ENCODE measurements at regions not wholly inside any gene's neighbourhood (a gene's known extent, or its start where the extent isn't known, plus 50 kb on each side); places are given as distances from the start of the nearest gene placed in this dataset.

- no peaks in the 10 kb centered on the region for H3K4me1 ChIP-seq (ENCODE audit: control insufficient read depth in 2 of 2, insufficient read depth in 2 of 2, low read length in 1 of 2)
- H3K27ac ChIP-seq (ENCODE audit: low read depth in 2 of 2, low read length in 1 of 2) = no peak overlapping the region
- no peaks in the 10 kb centered on the region for H3K27me3 ChIP-seq (ENCODE audit: control insufficient read depth in 1 of 2, insufficient read depth in 2 of 2, low read length in 2 of 2)
- no peaks in the 10 kb centered on the region for H3K36me3 ChIP-seq (ENCODE audit: control insufficient read depth in 2 of 2, insufficient read depth in 2 of 2, low read length in 1 of 2)
- no peak overlapping the region for H3K4me3 ChIP-seq (ENCODE audit: low read depth in 1 of 2, low read length in 2 of 2)
- 83 to 90% methylated on average over 1 of the region's 1 CpG for WGBS, 2 donors
- no peaks in the 10 kb centered on the region for H3K9me3 ChIP-seq (ENCODE audit: control insufficient read depth in 2 of 2, insufficient read depth in 1 of 2, low read depth in 1 of 2, low read length in 1 of 2)
These were observed 446.5 kb downstream of the SPRY1 start for GRCh38 chr4:123843137-123843536.

- H3K9me3 ChIP-seq (ENCODE audit: control insufficient read depth in 2 of 2, insufficient read depth in 1 of 2, low read depth in 1 of 2, low read length in 1 of 2) = no peaks in the 10 kb centered on the region
- no peaks in the 10 kb centered on the region for H3K4me1 ChIP-seq (ENCODE audit: control insufficient read depth in 2 of 2, insufficient read depth in 2 of 2, low read length in 1 of 2)
- H3K27ac ChIP-seq (ENCODE audit: low read depth in 2 of 2, low read length in 1 of 2) = no peak overlapping the region
- no peaks in the 10 kb centered on the region for H3K36me3 ChIP-seq (ENCODE audit: control insufficient read depth in 2 of 2, insufficient read depth in 2 of 2, low read length in 1 of 2)
- no peaks in the 10 kb centered on the region for H3K27me3 ChIP-seq (ENCODE audit: control insufficient read depth in 1 of 2, insufficient read depth in 2 of 2, low read length in 2 of 2)
- no peak overlapping the region for H3K4me3 ChIP-seq (ENCODE audit: low read depth in 1 of 2, low read length in 2 of 2)
- WGBS, 2 donors = 93 to 99% methylated on average over 4 of the region's 4 CpGs
These were observed 447.8 kb downstream of the SPRY1 start for GRCh38 chr4:123844374-123844773.

DNA sequence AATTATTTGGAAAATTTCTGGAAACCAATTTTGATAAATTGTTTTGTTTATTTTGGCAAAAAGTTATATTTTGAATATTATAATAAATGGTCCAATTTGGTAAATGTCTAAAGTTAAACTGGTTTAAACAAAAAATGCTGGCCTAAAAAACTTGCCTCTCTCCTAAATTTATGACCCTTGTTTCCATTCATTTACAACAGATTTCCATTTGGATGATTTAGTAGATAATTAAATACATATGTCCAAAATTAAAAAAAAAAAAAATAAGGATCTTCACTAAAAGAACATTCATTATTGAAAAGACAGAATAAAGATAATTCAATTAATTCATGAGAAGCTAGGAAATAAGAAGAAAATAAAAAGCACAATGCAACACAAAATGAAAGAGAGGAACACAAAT is 449.5 kb downstream of the SPRY1 start:
- H3K27me3 ChIP-seq (ENCODE audit: control insufficient read depth in 1 of 2, insufficient read depth in 2 of 2, low read length in 2 of 2) = no peaks in the 10 kb centered on the region
- H3K4me1 ChIP-seq (ENCODE audit: control insufficient read depth in 2 of 2, insufficient read depth in 2 of 2, low read length in 1 of 2) = no peaks in the 10 kb centered on the region
- H3K9me3 ChIP-seq (ENCODE audit: control insufficient read depth in 2 of 2, insufficient read depth in 1 of 2, low read depth in 1 of 2, low read length in 1 of 2) = no peaks in the 10 kb centered on the region
- no peaks in the 10 kb centered on the region for H3K36me3 ChIP-seq (ENCODE audit: control insufficient read depth in 2 of 2, insufficient read depth in 2 of 2, low read length in 1 of 2)
- H3K27ac ChIP-seq (ENCODE audit: low read depth in 2 of 2, low read length in 1 of 2) = no peak overlapping the region
- no peak overlapping the region for H3K4me3 ChIP-seq (ENCODE audit: low read depth in 1 of 2, low read length in 2 of 2)

DNA sequence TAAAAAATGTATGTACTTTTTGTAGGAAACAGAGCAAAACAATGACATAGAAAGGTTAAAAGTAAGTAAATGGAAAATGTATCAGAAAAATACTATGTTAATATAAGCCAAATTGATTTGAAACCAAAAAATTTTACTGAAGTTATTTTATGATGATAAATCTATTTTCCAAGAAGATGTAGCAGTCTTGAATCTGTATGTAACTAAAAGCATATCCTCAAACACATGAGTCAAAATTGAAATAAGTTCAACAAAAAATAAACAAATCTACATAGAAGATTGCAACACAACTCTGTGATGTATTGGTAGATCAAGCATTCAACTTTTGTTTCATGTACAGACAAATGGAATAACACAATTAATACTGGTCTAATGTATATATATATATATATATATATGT is 450.0 kb downstream of the SPRY1 start:
- H3K27me3 ChIP-seq (ENCODE audit: control insufficient read depth in 1 of 2, insufficient read depth in 2 of 2, low read length in 2 of 2) = no peaks in the 10 kb centered on the region
- H3K36me3 ChIP-seq (ENCODE audit: control insufficient read depth in 2 of 2, insufficient read depth in 2 of 2, low read length in 1 of 2) = no peaks in the 10 kb centered on the region
- no peak overlapping the region for H3K4me3 ChIP-seq (ENCODE audit: low read depth in 1 of 2, low read length in 2 of 2)

GRCh38 chr4:123848606-123849005 is 452.0 kb downstream of the SPRY1 start:
- WGBS, 2 donors = 70 to 73% methylated on average over 1 of the region's 1 CpG
- Histone ChIP-seq H3K4me3 (ENCODE audit: low read depth in 1 of 2, low read length in 2 of 2) (no peak overlapping the region), H3K36me3 (ENCODE audit: control insufficient read depth in 2 of 2, insufficient read depth in 2 of 2, low read length in 1 of 2) (no peaks in the 10 kb centered on the region), H3K27ac (ENCODE audit: low read depth in 2 of 2, low read length in 1 of 2) (no peak overlapping the region), H3K27me3 (ENCODE audit: control insufficient read depth in 1 of 2, insufficient read depth in 2 of 2, low read length in 2 of 2) (no peaks in the 10 kb centered on the region), H3K4me1 (ENCODE audit: control insufficient read depth in 2 of 2, insufficient read depth in 2 of 2, low read length in 1 of 2) (no peaks in the 10 kb centered on the region), H3K9me3 (ENCODE audit: control insufficient read depth in 2 of 2, insufficient read depth in 1 of 2, low read depth in 1 of 2, low read length in 1 of 2) (no peaks in the 10 kb centered on the region)

More for the DNA sequence above, 450.0 kb downstream of the SPRY1 start:
- Histone ChIP-seq H3K9me3 (ENCODE audit: control insufficient read depth in 2 of 2, insufficient read depth in 1 of 2, low read depth in 1 of 2, low read length in 1 of 2) (no peaks in the 10 kb centered on the region), H3K27ac (ENCODE audit: low read depth in 2 of 2, low read length in 1 of 2) (no peak overlapping the region), H3K4me1 (ENCODE audit: control insufficient read depth in 2 of 2, insufficient read depth in 2 of 2, low read length in 1 of 2) (no peaks in the 10 kb centered on the region)

GRCh38 chr4:123849495-123849894 is 452.9 kb downstream of the SPRY1 start:
- no peaks in the 10 kb centered on the region for H3K9me3 ChIP-seq (ENCODE audit: control insufficient read depth in 2 of 2, insufficient read depth in 1 of 2, low read depth in 1 of 2, low read length in 1 of 2)
- H3K27me3 ChIP-seq (ENCODE audit: control insufficient read depth in 1 of 2, insufficient read depth in 2 of 2, low read length in 2 of 2) = no peaks in the 10 kb centered on the region
- 67 to 70% methylated on average over 1 of the region's 1 CpG for WGBS, 2 donors
- no peaks in the 10 kb centered on the region for H3K36me3 ChIP-seq (ENCODE audit: control insufficient read depth in 2 of 2, insufficient read depth in 2 of 2, low read length in 1 of 2)
- H3K4me3 ChIP-seq (ENCODE audit: low read depth in 1 of 2, low read length in 2 of 2) = no peak overlapping the region
- H3K27ac ChIP-seq (ENCODE audit: low read depth in 2 of 2, low read length in 1 of 2) = no peak overlapping the region
- H3K4me1 ChIP-seq (ENCODE audit: control insufficient read depth in 2 of 2, insufficient read depth in 2 of 2, low read length in 1 of 2) = no peaks in the 10 kb centered on the region

DNA sequence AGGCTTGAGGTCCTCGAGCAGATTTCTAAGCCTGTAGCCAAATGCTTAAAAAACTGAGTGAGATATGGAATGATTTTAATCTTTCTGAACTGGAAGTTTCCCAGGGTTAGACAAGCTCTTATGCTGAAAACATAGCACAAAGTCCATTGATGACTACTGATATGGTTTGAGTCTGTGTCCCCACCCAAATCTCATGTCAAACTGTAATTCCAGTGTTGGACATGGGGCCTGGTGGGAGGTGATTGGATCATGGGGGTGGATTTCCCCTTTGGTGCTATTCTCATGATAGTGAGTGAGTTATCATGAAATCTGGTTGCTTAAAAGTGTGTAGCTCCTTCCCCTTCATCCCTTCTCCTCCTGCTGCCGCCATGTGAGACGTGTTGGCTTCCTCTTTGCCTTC is 454.9 kb downstream of the SPRY1 start:
- WGBS, 2 donors = 84 to 85% methylated on average over 3 of the region's 3 CpGs
- Histone ChIP-seq H3K27ac (ENCODE audit: low read depth in 2 of 2, low read length in 1 of 2) (no peak overlapping the region), H3K4me3 (ENCODE audit: low read depth in 1 of 2, low read length in 2 of 2) (no peak overlapping the region), H3K27me3 (ENCODE audit: control insufficient read depth in 1 of 2, insufficient read depth in 2 of 2, low read length in 2 of 2) (no peaks in the 10 kb centered on the region), H3K36me3 (ENCODE audit: control insufficient read depth in 2 of 2, insufficient read depth in 2 of 2, low read length in 1 of 2) (no peaks in the 10 kb centered on the region), H3K9me3 (ENCODE audit: control insufficient read depth in 2 of 2, insufficient read depth in 1 of 2, low read depth in 1 of 2, low read length in 1 of 2) (no peaks in the 10 kb centered on the region), H3K4me1 (ENCODE audit: control insufficient read depth in 2 of 2, insufficient read depth in 2 of 2, low read length in 1 of 2) (no peaks in the 10 kb centered on the region)

DNA sequence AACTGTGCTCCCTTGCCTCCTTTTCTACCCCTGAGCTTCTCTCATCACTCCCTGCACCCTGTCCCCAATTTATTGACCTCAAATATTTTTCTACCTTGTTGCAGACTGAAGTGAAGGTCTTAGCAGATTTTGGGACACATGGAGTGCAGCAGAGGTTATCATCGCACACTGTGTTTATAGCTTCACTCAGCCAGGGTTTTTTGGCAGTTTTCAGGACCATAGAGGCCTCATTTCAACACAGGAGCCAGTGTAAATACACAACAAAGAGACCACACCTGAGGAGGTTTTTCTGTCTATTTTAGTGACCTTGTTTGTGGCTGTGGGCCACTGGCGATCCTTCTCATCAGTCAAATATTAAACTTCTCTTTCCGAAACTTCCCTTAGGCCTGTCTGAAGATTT is 457.1 kb downstream of the SPRY1 start:
- Histone ChIP-seq H3K9me3 (ENCODE audit: control insufficient read depth in 2 of 2, insufficient read depth in 1 of 2, low read depth in 1 of 2, low read length in 1 of 2) (no peaks in the 10 kb centered on the region), H3K36me3 (ENCODE audit: control insufficient read depth in 2 of 2, insufficient read depth in 2 of 2, low read length in 1 of 2) (no peaks in the 10 kb centered on the region), H3K4me1 (ENCODE audit: control insufficient read depth in 2 of 2, insufficient read depth in 2 of 2, low read length in 1 of 2) (no peaks in the 10 kb centered on the region), H3K27me3 (ENCODE audit: control insufficient read depth in 1 of 2, insufficient read depth in 2 of 2, low read length in 2 of 2) (no peaks in the 10 kb centered on the region), H3K4me3 (ENCODE audit: low read depth in 1 of 2, low read length in 2 of 2) (no peak overlapping the region), H3K27ac (ENCODE audit: low read depth in 2 of 2, low read length in 1 of 2) (no peak overlapping the region)
- 95 to 97% methylated on average over 3 of the region's 3 CpGs for WGBS, 2 donors

DNA sequence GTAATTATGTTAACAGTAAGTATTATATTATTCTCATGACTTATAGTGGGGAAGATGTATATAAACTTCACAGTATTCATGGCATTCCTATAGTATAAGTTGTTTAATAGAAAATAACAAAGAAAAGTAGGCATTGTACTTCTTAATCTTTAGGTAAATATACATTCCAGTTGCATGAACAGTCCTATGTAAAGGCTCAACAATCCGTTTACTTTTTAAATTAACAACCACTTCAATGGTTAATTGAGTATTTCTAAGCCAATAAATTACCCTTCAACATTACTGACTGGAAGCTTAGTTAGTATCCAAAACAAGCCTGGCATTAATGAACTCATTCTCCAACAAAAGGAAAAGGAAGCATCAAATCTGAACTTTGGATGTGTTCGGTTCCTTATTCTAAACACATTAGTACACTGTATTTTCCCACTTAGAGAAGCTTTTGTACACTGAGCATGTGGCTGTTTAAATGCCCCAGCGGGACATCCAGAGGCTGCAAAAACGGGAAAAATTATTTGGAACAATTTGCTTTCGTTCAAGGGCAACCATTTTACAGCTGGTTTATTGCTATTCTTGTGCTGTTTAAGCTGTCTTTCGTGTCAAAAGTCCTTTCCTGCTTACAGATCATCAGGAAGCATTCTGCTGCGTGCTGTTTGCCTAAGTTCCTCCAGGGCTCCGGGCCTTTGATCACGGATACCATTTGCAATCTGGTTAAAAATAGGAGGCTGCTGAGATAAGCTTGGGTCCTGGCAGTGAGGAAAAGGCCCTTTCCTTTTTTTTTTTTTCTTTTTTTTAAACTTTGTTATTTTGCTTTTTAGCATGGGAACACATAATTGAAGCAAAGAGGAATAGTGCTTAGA is 460.3 kb downstream of the SPRY1 start:
- Histone ChIP-seq H3K27me3 (ENCODE audit: control insufficient read depth in 1 of 2, insufficient read depth in 2 of 2, low read length in 2 of 2) (no peaks in the 10 kb centered on the region), H3K4me3 (ENCODE audit: low read depth in 1 of 2, low read length in 2 of 2) (no peak overlapping the region)
- 20 to 25% methylated on average over 9 of the region's 9 CpGs for WGBS, 2 donors

DNA sequence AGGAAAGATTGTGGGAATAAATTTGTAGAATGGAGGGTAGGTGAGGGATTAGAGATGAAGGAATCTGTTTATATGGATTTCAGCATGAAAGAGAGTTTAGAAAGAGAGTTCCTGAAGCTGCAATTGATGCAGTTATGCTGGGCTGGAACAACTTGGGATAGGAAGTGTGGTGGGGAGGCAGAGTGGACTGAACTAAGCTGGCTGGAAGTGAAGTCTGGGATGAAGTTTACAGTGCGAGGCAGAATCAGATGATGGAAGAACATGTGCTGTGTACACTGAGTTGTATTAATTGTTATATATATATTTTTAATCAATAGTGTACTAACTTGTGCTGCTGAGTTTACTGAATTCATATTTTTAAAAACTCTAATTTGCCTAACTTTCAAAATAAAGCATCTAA is 461.9 kb downstream of the SPRY1 start:
- no peaks in the 10 kb centered on the region for H3K27me3 ChIP-seq (ENCODE audit: control insufficient read depth in 1 of 2, insufficient read depth in 2 of 2, low read length in 2 of 2)
- 85 to 88% methylated on average over 1 of the region's 1 CpG for WGBS, 2 donors
- no peaks in the 10 kb centered on the region for H3K36me3 ChIP-seq (ENCODE audit: control insufficient read depth in 2 of 2, insufficient read depth in 2 of 2, low read length in 1 of 2)
- no peak overlapping the region for H3K27ac ChIP-seq (ENCODE audit: low read depth in 2 of 2, low read length in 1 of 2)
- H3K9me3 ChIP-seq (ENCODE audit: control insufficient read depth in 2 of 2, insufficient read depth in 1 of 2, low read depth in 1 of 2, low read length in 1 of 2) = no peaks in the 10 kb centered on the region
- no peak overlapping the region for H3K4me3 ChIP-seq (ENCODE audit: low read depth in 1 of 2, low read length in 2 of 2)
- H3K4me1 ChIP-seq (ENCODE audit: control insufficient read depth in 2 of 2, insufficient read depth in 2 of 2, low read length in 1 of 2) = no peaks in the 10 kb centered on the region

More for the DNA sequence above, 460.3 kb downstream of the SPRY1 start:
- H3K36me3 ChIP-seq (ENCODE audit: control insufficient read depth in 2 of 2, insufficient read depth in 2 of 2, low read length in 1 of 2) = no peaks in the 10 kb centered on the region
- no peaks in the 10 kb centered on the region for H3K4me1 ChIP-seq (ENCODE audit: control insufficient read depth in 2 of 2, insufficient read depth in 2 of 2, low read length in 1 of 2)
- no peaks in the 10 kb centered on the region for H3K9me3 ChIP-seq (ENCODE audit: control insufficient read depth in 2 of 2, insufficient read depth in 1 of 2, low read depth in 1 of 2, low read length in 1 of 2)
- H3K27ac ChIP-seq (ENCODE audit: low read depth in 2 of 2, low read length in 1 of 2) = peak overlapping the region; percentile 52 to 54
